PC-9 (cell line): ENCODE measurements at regions not wholly inside any gene's neighbourhood (a gene's known extent, or its start where the extent isn't known, plus 50 kb on each side); places are given as distances from the start of the nearest gene placed in this dataset.

Source experiments
- BruUV-seq: library from RNA; stranded (reverse); fragments of 400-500 nt; replicated peaks from 2 replicates; lab custom pipeline; 2021; lab: Mats Ljungman, UMichigan
- CTCF ChIA-PET: fragments of 300-600 bp; sonication (Branson Sonifier 250); formaldehyde crosslinking; loops from one replicate; lab custom pipeline; 2022; ENCODE audit warnings: antibody characterized with exemption; lab: Charles Lee
- POLR2A ChIA-PET: fragments of 300-600 bp; sonication (Branson Sonifier 250); formaldehyde crosslinking; loops from one replicate; lab custom pipeline; 2022; ENCODE audit warnings: antibody characterized with exemption; ENCODE audit not compliant: unreplicated experiment; lab: Charles Lee
- DNase-seq, 2 experiments: peaks; one replicate each; pipeline versions ENCODE4 v3.0.0 to v3.0.0-alpha.2; 2015 to 2022; ENCODE audit warnings: mixed read lengths in 1 of 2
- H2AFZ ChIP-seq: fragments of 200-600 bp; sonication (generic); 2 replicates; pipeline ENCODE4 v1.8.1; 2017; ENCODE audit warnings: antibody characterized with exemption
- H3F3A ChIP-seq: fragments of 200-600 bp; sonication (generic); 2 replicates; pipeline ENCODE4 v1.8.1; 2017; ENCODE audit warnings: antibody characterized with exemption, mild to moderate bottlenecking, low read depth; ENCODE audit not compliant: insufficient read depth
- H3K27ac ChIP-seq: fragments of 200-600 bp; sonication (generic); 2 replicates; pipeline ENCODE4 v1.6.1; 2016; ENCODE audit warnings: mixed run types
- H3K27me3 ChIP-seq: fragments of 200-600 bp; sonication (generic); 2 replicates; pipeline ENCODE4 v1.6.1; 2016; ENCODE audit warnings: low read depth, mixed run types; ENCODE audit not compliant: insufficient read depth
- H3K36me3 ChIP-seq: fragments of 200-600 bp; sonication (generic); 2 replicates; pipeline ENCODE4 v1.6.1; 2016; ENCODE audit warnings: low read depth, mixed run types
- H3K4me1 ChIP-seq: fragments of 200-600 bp; sonication (generic); replicated peaks from 2 replicates; pipeline ENCODE4 v1.6.1; 2016; ENCODE audit warnings: mixed run types; ENCODE audit not compliant: insufficient read depth
- H3K4me2 ChIP-seq: fragments of 200-600 bp; sonication (generic); 2 replicates; pipeline ENCODE4 v1.6.1; 2017; ENCODE audit warnings: mixed run types
- H3K4me3 ChIP-seq: fragments of 200-600 bp; sonication (generic); 2 replicates; pipeline ENCODE4 v1.6.1; 2016; ENCODE audit warnings: mixed run types
- H3K79me2 ChIP-seq: fragments of 200-600 bp; sonication (generic); 2 replicates; pipeline ENCODE4 v1.6.1; 2017; ENCODE audit warnings: low read depth, mixed run types
- H3K9me2 ChIP-seq: fragments of 200-600 bp; sonication (generic); 2 replicates; pipeline ENCODE4 v1.8.1; 2017; ENCODE audit warnings: mild to moderate bottlenecking; ENCODE audit not compliant: insufficient read depth
- H3K9me3 ChIP-seq: fragments of 200-600 bp; sonication (generic); 2 replicates; pipeline ENCODE4 v1.8.1; 2016; ENCODE audit warnings: low read depth; ENCODE audit not compliant: insufficient read depth
- H4K20me1 ChIP-seq: fragments of 200-600 bp; sonication (generic); 2 replicates; pipeline ENCODE4 v1.8.1; 2017; ENCODE audit not compliant: insufficient read depth
- EZH2 ChIP-seq: fragments of 200-600 bp; sonication (generic); IDR thresholded peaks from 2 replicates; pipeline ENCODE4 v1.8.0; 2017; ENCODE audit warnings: antibody characterized with exemption, low read depth
- intact Hi-C: fragments of 100-400 bp; cut with micrococcal nuclease; formaldehyde crosslinking; loops from one replicate; pipeline ENCODE4 v1.10.0; 2022; ENCODE audit not compliant: unreplicated experiment
- TF ChIP-seq, protein P1 (sequence below): fragments of 200-600 bp; sonication (generic); conservative IDR thresholded peaks from 2 replicates; pipeline ENCODE4 v1.6.1; 2017; ENCODE audit warnings: mixed run types, antibody characterized with exemption, mild to moderate bottlenecking, moderate library complexity

DNA sequence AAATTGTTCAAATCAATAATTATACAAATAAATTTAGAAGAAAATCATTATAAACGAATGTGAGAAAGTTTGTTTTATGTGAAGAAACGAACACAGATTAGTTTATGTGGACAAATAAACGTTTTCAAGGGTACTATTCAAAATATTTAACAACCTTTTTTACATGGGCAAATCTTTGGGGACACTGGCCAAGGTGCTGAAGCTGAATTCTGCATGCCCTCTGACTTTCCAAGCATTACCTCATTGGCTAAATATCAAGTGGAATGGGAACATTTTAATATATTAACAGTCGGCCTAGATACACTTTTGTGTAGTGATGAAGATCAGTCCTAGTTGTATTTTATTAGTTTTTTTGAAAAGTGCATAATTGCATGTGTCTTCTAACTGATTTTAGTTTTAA, 636.4 kb upstream of the DPPA4 start:
- Histone ChIP-seq H3K4me1 (no peaks in the 10 kb centered on the region), H3K36me3 (no peaks in the 10 kb centered on the region), H3K4me2 (no peak overlapping the region), H3K4me3 (no peak overlapping the region), H3K9me2 (no peaks in the 10 kb centered on the region; the same call in 1 of the 2 replicates), H3K27me3 (no peaks in the 10 kb centered on the region), H3K79me2 (no peaks in the 10 kb centered on the region), H3F3A (no peaks in the 10 kb centered on the region), H3K9me3 (no peaks in the 10 kb centered on the region), H2AFZ (no peak overlapping the region), H4K20me1 (no peaks in the 10 kb centered on the region), H3K27ac (no peak overlapping the region)
- no TSS peak for BruUV-seq
- TF ChIP-seq, protein P1, sequence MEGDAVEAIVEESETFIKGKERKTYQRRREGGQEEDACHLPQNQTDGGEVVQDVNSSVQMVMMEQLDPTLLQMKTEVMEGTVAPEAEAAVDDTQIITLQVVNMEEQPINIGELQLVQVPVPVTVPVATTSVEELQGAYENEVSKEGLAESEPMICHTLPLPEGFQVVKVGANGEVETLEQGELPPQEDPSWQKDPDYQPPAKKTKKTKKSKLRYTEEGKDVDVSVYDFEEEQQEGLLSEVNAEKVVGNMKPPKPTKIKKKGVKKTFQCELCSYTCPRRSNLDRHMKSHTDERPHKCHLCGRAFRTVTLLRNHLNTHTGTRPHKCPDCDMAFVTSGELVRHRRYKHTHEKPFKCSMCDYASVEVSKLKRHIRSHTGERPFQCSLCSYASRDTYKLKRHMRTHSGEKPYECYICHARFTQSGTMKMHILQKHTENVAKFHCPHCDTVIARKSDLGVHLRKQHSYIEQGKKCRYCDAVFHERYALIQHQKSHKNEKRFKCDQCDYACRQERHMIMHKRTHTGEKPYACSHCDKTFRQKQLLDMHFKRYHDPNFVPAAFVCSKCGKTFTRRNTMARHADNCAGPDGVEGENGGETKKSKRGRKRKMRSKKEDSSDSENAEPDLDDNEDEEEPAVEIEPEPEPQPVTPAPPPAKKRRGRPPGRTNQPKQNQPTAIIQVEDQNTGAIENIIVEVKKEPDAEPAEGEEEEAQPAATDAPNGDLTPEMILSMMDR, result no peak
- no peak for TF ChIP-seq EZH2
- CTCF ChIA-PET, result no interaction called here
- intact Hi-C loops, result no loop called here
- no peak for DNase-seq
- POLR2A ChIA-PET, result interaction anchor here (0.7 kb wide), 1 partner anchor 13 kb away, joined by 6 read pairs; no protein-coding TSS in a partner anchor

DNA sequence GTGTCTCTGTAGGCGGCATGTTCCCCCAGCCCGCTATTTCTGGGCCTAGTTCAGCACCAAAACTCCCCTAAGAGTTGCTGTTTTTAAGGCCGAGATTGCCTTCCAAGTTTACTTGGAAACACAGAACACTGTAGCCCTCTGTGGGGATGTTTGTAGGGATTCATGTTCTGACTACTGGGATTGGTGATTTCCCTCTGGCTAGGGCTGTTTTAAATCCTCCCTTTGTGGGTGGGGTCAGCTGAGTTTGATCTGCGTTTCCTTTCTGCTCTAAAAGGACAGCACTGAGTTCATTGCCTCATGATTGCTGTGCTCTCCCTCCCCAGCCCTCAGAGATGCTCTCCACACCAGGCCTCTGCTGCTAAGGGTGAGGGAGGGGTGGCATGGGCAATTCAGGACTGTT, 640.6 kb upstream of the DPPA4 start:
- no TSS peak for BruUV-seq
- TF ChIP-seq, protein P1, result no peak
- no peak for TF ChIP-seq EZH2
- Histone ChIP-seq H3K27ac (no peak overlapping the region), H3K9me2 (no peaks in the 10 kb centered on the region; the same call in 1 of the 2 replicates), H3K36me3 (no peaks in the 10 kb centered on the region), H2AFZ (no peak overlapping the region), H3K27me3 (no peaks in the 10 kb centered on the region), H3F3A (no peaks in the 10 kb centered on the region), H3K4me3 (no peak overlapping the region), H3K4me2 (no peak overlapping the region), H3K79me2 (no peaks in the 10 kb centered on the region), H3K9me3 (no peaks in the 10 kb centered on the region), H4K20me1 (no peaks in the 10 kb centered on the region), H3K4me1 (no peaks in the 10 kb centered on the region)
- intact Hi-C loops, result no loop called here
- CTCF ChIA-PET, result no interaction called here
- POLR2A ChIA-PET, result no interaction called here
- no peak for DNase-seq

DNA sequence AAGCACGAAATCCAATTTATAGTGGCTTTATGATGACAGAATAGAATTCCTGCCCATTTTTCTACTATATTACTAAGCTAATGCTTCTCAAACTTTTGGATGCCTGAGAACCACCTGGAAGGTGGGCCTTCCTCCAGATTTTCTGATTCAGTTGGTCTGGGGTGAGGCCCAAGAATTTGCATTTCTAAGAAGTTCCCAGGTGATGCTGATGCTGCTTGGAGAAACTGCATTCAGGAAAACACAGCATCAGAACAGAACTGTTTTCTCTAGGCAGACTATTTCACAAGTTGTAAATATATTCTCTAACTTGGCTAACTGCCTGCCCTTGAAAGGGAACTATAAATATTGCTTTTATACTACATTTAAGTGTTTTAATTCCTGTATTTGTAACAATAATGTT, 644.9 kb upstream of the DPPA4 start:
- no peak overlapping the region for H2AFZ ChIP-seq
- no peak overlapping the region for H3K27ac ChIP-seq
- DNase-seq, result no peak
- BruUV-seq, result no TSS peak
- TF ChIP-seq, protein P1, result no peak
- TF ChIP-seq EZH2, result no peak
- H3K79me2 ChIP-seq, result no peaks in the 10 kb centered on the region
- CTCF ChIA-PET, result no interaction called here
- H3K4me2 ChIP-seq, result no peak overlapping the region
- no peaks in the 10 kb centered on the region for H4K20me1 ChIP-seq
- intact Hi-C loops, result no loop called here
- no peaks in the 10 kb centered on the region for H3K9me2 ChIP-seq
- no peaks in the 10 kb centered on the region for H3K4me1 ChIP-seq
- no peaks in the 10 kb centered on the region for H3K36me3 ChIP-seq
- POLR2A ChIA-PET, result no interaction called here
- no peak overlapping the region for H3K4me3 ChIP-seq
- no peaks in the 10 kb centered on the region for H3K27me3 ChIP-seq
- H3K9me3 ChIP-seq, result 0 out of 2 replicates have a peak, but pooled peaks cover 4% of the 10 kb centered on the region
- no peaks in the 10 kb centered on the region for H3F3A ChIP-seq
